ENCODE measurements at regions not wholly inside any gene's neighbourhood (a gene's known extent, or its start where the extent isn't known, plus 50 kb on each side); places are given as distances from the start of the nearest gene placed in this dataset.

- Histone ChIP-seq H3K4me3 (ENCODE audit: low read length in 2 of 2) (no peak overlapping the region), H3K9me3 (ENCODE audit: control insufficient read depth in 2 of 2, low read length in 2 of 2) (no peaks in the 10 kb centered on the region), H3K4me1 (ENCODE audit: control insufficient read depth, insufficient read depth, low read length) (no peaks in the 10 kb centered on the region), H3K27me3 (ENCODE audit: control insufficient read depth in 1 of 2, insufficient read depth in 2 of 2, low read length in 2 of 2) (no peaks in the 10 kb centered on the region), H3K9ac (ENCODE audit: low read length in 2 of 2) (no peak overlapping the region), H3K27ac (ENCODE audit: low read length) (no peak overlapping the region), H3K36me3 (ENCODE audit: control insufficient read depth in 2 of 2, insufficient read depth in 2 of 2, low read length in 2 of 2) (no peaks in the 10 kb centered on the region)
Observed at GRCh38 chr18:73653827-73654226, 493.8 kb downstream of the FBXO15 start.

GRCh38 chr18:73653251-73653650 is 494.4 kb downstream of the FBXO15 start:
- H3K36me3 ChIP-seq (ENCODE audit: control insufficient read depth in 2 of 2, insufficient read depth in 2 of 2, low read length in 2 of 2), result no peaks in the 10 kb centered on the region
- H3K27ac ChIP-seq (ENCODE audit: low read length), result no peak overlapping the region
- H3K9me3 ChIP-seq (ENCODE audit: control insufficient read depth in 2 of 2, low read length in 2 of 2), result no peaks in the 10 kb centered on the region
- no peaks in the 10 kb centered on the region for H3K4me1 ChIP-seq (ENCODE audit: control insufficient read depth, insufficient read depth, low read length)
- no peak overlapping the region for H3K4me3 ChIP-seq (ENCODE audit: low read length in 2 of 2)
- H3K27me3 ChIP-seq (ENCODE audit: control insufficient read depth in 1 of 2, insufficient read depth in 2 of 2, low read length in 2 of 2), result no peaks in the 10 kb centered on the region
- no peak overlapping the region for H3K9ac ChIP-seq (ENCODE audit: low read length in 2 of 2)

- Histone ChIP-seq H3K27ac (ENCODE audit: low read length) (no peak overlapping the region), H3K4me1 (ENCODE audit: control insufficient read depth, insufficient read depth, low read length) (no peaks in the 10 kb centered on the region), H3K36me3 (ENCODE audit: control insufficient read depth in 2 of 2, insufficient read depth in 2 of 2, low read length in 2 of 2) (no peaks in the 10 kb centered on the region), H3K27me3 (ENCODE audit: control insufficient read depth in 1 of 2, insufficient read depth in 2 of 2, low read length in 2 of 2) (no peaks in the 10 kb centered on the region), H3K9ac (ENCODE audit: low read length in 2 of 2) (no peak overlapping the region), H3K4me3 (ENCODE audit: low read length in 2 of 2) (no peak overlapping the region), H3K9me3 (ENCODE audit: control insufficient read depth in 2 of 2, low read length in 2 of 2) (no peaks in the 10 kb centered on the region)
Observed at GRCh38 chr18:73647391-73647790, 500.2 kb downstream of the FBXO15 start.

GRCh38 chr18:73646772-73647171 is 500.9 kb downstream of the FBXO15 start:
- Histone ChIP-seq H3K9ac (ENCODE audit: low read length in 2 of 2) (no peak overlapping the region), H3K9me3 (ENCODE audit: control insufficient read depth in 2 of 2, low read length in 2 of 2) (no peaks in the 10 kb centered on the region), H3K27me3 (ENCODE audit: control insufficient read depth in 1 of 2, insufficient read depth in 2 of 2, low read length in 2 of 2) (no peaks in the 10 kb centered on the region), H3K4me1 (ENCODE audit: control insufficient read depth, insufficient read depth, low read length) (no peaks in the 10 kb centered on the region), H3K4me3 (ENCODE audit: low read length in 2 of 2) (no peak overlapping the region), H3K36me3 (ENCODE audit: control insufficient read depth in 2 of 2, insufficient read depth in 2 of 2, low read length in 2 of 2) (no peaks in the 10 kb centered on the region), H3K27ac (ENCODE audit: low read length) (no peak overlapping the region)

GRCh38 chr18:73646196-73646595 is 501.4 kb downstream of the FBXO15 start:
- Histone ChIP-seq H3K27me3 (ENCODE audit: control insufficient read depth in 1 of 2, insufficient read depth in 2 of 2, low read length in 2 of 2) (no peaks in the 10 kb centered on the region), H3K4me1 (ENCODE audit: control insufficient read depth, insufficient read depth, low read length) (no peaks in the 10 kb centered on the region), H3K4me3 (ENCODE audit: low read length in 2 of 2) (no peak overlapping the region), H3K9me3 (ENCODE audit: control insufficient read depth in 2 of 2, low read length in 2 of 2) (no peaks in the 10 kb centered on the region), H3K9ac (ENCODE audit: low read length in 2 of 2) (no peak overlapping the region), H3K27ac (ENCODE audit: low read length) (no peak overlapping the region), H3K36me3 (ENCODE audit: control insufficient read depth in 2 of 2, insufficient read depth in 2 of 2, low read length in 2 of 2) (no peaks in the 10 kb centered on the region)

GRCh38 chr18:73645160-73645715 is 502.4 kb downstream of the FBXO15 start:
- H3K36me3 ChIP-seq (ENCODE audit: control insufficient read depth in 2 of 2, insufficient read depth in 2 of 2, low read length in 2 of 2), result no peaks in the 10 kb centered on the region
- H3K9me3 ChIP-seq (ENCODE audit: control insufficient read depth in 2 of 2, low read length in 2 of 2), result no peaks in the 10 kb centered on the region
- no peak overlapping the region for H3K27ac ChIP-seq (ENCODE audit: low read length)
- H3K4me3 ChIP-seq (ENCODE audit: low read length in 2 of 2), result no peak overlapping the region
- no peaks in the 10 kb centered on the region for H3K27me3 ChIP-seq (ENCODE audit: control insufficient read depth in 1 of 2, insufficient read depth in 2 of 2, low read length in 2 of 2)
- H3K4me1 ChIP-seq (ENCODE audit: control insufficient read depth, insufficient read depth, low read length), result no peaks in the 10 kb centered on the region
- H3K9ac ChIP-seq (ENCODE audit: low read length in 2 of 2), result no peak overlapping the region

- Histone ChIP-seq H3K36me3 (ENCODE audit: control insufficient read depth in 2 of 2, insufficient read depth in 2 of 2, low read length in 2 of 2) (no peaks in the 10 kb centered on the region), H3K9ac (ENCODE audit: low read length in 2 of 2) (no peak overlapping the region), H3K27ac (ENCODE audit: low read length) (no peak overlapping the region), H3K27me3 (ENCODE audit: control insufficient read depth in 1 of 2, insufficient read depth in 2 of 2, low read length in 2 of 2) (no peaks in the 10 kb centered on the region), H3K9me3 (ENCODE audit: control insufficient read depth in 2 of 2, low read length in 2 of 2) (no peaks in the 10 kb centered on the region), H3K4me1 (ENCODE audit: control insufficient read depth, insufficient read depth, low read length) (no peaks in the 10 kb centered on the region), H3K4me3 (ENCODE audit: low read length in 2 of 2) (no peak overlapping the region)
Observed at GRCh38 chr18:73639788-73640187, 507.8 kb downstream of the FBXO15 start.

GRCh38 chr18:73638709-73639108 is 508.9 kb downstream of the FBXO15 start:
- H3K27me3 ChIP-seq (ENCODE audit: control insufficient read depth in 1 of 2, insufficient read depth in 2 of 2, low read length in 2 of 2), result no peaks in the 10 kb centered on the region
- H3K36me3 ChIP-seq (ENCODE audit: control insufficient read depth in 2 of 2, insufficient read depth in 2 of 2, low read length in 2 of 2), result no peaks in the 10 kb centered on the region
- H3K4me1 ChIP-seq (ENCODE audit: control insufficient read depth, insufficient read depth, low read length), result no peaks in the 10 kb centered on the region
- H3K27ac ChIP-seq (ENCODE audit: low read length), result no peak overlapping the region
- H3K9ac ChIP-seq (ENCODE audit: low read length in 2 of 2), result no peak overlapping the region
- H3K9me3 ChIP-seq (ENCODE audit: control insufficient read depth in 2 of 2, low read length in 2 of 2), result no peaks in the 10 kb centered on the region
- H3K4me3 ChIP-seq (ENCODE audit: low read length in 2 of 2), result no peak overlapping the region

GRCh38 chr18:73636355-73636754 is 511.3 kb downstream of the FBXO15 start:
- no peaks in the 10 kb centered on the region for H3K4me1 ChIP-seq (ENCODE audit: control insufficient read depth, insufficient read depth, low read length)
- no peaks in the 10 kb centered on the region for H3K27me3 ChIP-seq (ENCODE audit: control insufficient read depth in 1 of 2, insufficient read depth in 2 of 2, low read length in 2 of 2)
- H3K36me3 ChIP-seq (ENCODE audit: control insufficient read depth in 2 of 2, insufficient read depth in 2 of 2, low read length in 2 of 2), result no peaks in the 10 kb centered on the region
- H3K9me3 ChIP-seq (ENCODE audit: control insufficient read depth in 2 of 2, low read length in 2 of 2), result no peaks in the 10 kb centered on the region
- no peak overlapping the region for H3K9ac ChIP-seq (ENCODE audit: low read length in 2 of 2)
- H3K4me3 ChIP-seq (ENCODE audit: low read length in 2 of 2), result no peak overlapping the region
- no peak overlapping the region for H3K27ac ChIP-seq (ENCODE audit: low read length)

- H3K4me3 ChIP-seq (ENCODE audit: low read length in 2 of 2), result no peak overlapping the region
- no peaks in the 10 kb centered on the region for H3K9me3 ChIP-seq (ENCODE audit: control insufficient read depth in 2 of 2, low read length in 2 of 2)
- H3K27me3 ChIP-seq (ENCODE audit: control insufficient read depth in 1 of 2, insufficient read depth in 2 of 2, low read length in 2 of 2), result no peaks in the 10 kb centered on the region
- H3K4me1 ChIP-seq (ENCODE audit: control insufficient read depth, insufficient read depth, low read length), result no peaks in the 10 kb centered on the region
- H3K9ac ChIP-seq (ENCODE audit: low read length in 2 of 2), result no peak overlapping the region
- H3K36me3 ChIP-seq (ENCODE audit: control insufficient read depth in 2 of 2, insufficient read depth in 2 of 2, low read length in 2 of 2), result no peaks in the 10 kb centered on the region
- H3K27ac ChIP-seq (ENCODE audit: low read length), result no peak overlapping the region
Observed at GRCh38 chr18:73626859-73627258, 520.8 kb downstream of the FBXO15 start.

- no peak overlapping the region for H3K4me3 ChIP-seq (ENCODE audit: low read length in 2 of 2)
- H3K27me3 ChIP-seq (ENCODE audit: control insufficient read depth in 1 of 2, insufficient read depth in 2 of 2, low read length in 2 of 2), result no peaks in the 10 kb centered on the region
- no peaks in the 10 kb centered on the region for H3K9me3 ChIP-seq (ENCODE audit: control insufficient read depth in 2 of 2, low read length in 2 of 2)
- H3K4me1 ChIP-seq (ENCODE audit: control insufficient read depth, insufficient read depth, low read length), result no peaks in the 10 kb centered on the region
- no peak overlapping the region for H3K27ac ChIP-seq (ENCODE audit: low read length)
- H3K9ac ChIP-seq (ENCODE audit: low read length in 2 of 2), result no peak overlapping the region
- H3K36me3 ChIP-seq (ENCODE audit: control insufficient read depth in 2 of 2, insufficient read depth in 2 of 2, low read length in 2 of 2), result no peaks in the 10 kb centered on the region
Observed at GRCh38 chr18:73626221-73626620, 521.4 kb downstream of the FBXO15 start.
